ENCODE measurements at regions not wholly inside any gene's neighbourhood (a gene's known extent, or its start where the extent isn't known, plus 50 kb on each side); places are given as distances from the start of the nearest gene placed in this dataset.

DNA sequence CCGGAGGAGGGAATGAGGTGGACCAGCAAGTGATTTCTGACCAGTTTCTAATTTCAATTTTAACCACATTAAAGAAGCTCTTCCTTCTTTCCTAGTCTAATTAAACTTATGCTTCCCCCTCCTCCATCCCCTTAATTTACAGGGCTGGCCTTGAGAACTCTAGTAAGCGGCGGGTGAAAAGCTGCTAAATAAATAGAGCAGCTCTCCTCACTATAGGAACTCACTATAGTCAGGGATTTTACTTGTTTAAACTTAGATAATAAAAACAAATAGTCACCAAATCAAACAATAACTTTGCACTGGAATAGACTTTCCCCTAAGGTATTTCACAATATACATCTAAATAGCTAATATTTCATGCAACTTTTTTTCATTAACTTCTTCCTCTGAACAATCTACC, 1838.2 kb upstream of the PRR20A start:
- no peak for DNase-seq

DNA sequence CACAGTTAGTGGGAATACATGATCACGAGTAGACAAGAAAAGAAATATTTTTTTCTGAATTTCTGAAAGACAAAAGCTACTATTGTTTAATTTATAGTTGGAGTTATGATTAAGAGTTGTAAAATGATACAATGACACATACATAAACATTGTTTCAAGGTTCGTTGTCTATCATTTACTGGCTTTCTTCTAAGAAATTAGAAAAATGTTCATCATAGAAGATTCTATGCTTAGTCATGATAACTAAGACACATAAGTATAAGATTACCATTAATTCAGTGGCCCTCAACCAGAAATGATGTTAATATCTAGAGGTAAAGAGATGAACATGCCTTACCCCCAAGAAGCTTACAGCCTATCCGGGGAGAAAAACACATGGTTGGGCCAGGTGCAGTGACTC, 1832.8 kb upstream of the PRR20A start:
- no peak for DNase-seq

DNA sequence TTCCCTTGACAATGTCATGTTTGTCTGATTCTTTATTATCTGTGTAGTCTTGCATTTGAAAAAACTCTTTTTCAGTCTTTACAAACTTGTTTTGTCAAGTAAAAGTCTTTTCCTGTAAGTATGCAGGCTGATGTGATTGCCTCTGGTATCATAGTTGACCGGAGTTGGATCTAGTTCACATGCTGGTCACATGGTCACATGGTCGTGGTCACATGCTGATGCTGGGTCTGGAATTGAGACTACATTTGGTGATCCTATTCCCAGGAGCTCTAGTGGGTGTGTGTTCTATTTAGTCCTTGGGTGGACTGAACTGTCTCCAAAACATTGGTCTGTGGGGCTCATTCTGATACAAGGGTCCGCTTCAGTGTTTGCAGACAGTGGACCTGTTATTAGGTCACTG, 1798.8 kb upstream of the PRR20A start:
- no peak for DNase-seq

GRCh38 chr13:55345224-55345623, 1795.5 kb upstream of the PRR20A start:
- no peak for DNase-seq

DNA sequence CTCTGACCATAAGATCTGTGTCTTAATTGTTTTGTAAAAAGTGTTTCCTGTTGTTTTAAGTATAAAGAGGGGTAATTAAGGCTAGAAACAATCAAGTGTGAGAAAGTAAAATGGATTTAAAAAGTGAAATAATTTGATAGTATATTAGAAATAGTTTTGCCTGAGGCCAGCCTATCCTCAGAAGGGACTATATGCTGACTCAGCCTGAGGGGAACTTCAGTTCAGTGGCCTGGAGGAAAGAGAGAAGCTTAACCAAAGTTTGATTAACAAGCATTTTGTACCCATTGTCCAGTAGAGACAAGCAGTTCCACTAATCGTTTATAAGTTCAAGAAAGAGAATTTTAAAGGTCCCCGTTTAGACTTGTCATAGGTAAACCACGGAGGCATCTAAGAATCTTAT, 1793.2 kb upstream of the PRR20A start:
- DNase-seq, result no peak

- DNase-seq, result no peak
These were observed 1781.7 kb upstream of the PRR20A start for GRCh38 chr13:55359067-55359466.

- DNase-seq, result no peak
These were observed 1779.6 kb upstream of the PRR20A start for GRCh38 chr13:55361141-55361540.

GRCh38 chr13:55366676-55367075, 1774.0 kb upstream of the PRR20A start:
- no peak for DNase-seq

DNA sequence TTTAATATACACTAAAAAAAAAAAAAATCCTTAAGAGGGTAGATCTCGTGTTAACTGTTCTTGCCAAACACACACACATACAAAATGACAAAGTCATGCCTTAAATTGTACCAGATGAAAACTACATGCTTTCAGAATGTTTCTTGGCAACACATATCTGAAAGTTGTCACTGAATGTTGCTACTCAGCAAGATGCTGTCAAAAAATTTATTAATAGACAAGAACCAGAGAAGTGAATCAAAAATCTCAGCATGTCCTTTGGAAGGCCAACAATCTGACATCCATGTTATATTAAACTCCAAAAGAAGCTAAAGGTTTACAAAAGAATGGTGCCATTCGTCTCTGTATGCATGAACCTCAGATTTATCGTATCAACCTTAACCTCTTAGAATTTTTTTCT, 1746.2 kb upstream of the PRR20A start:
- DNase-seq, result no peak

- no peak for DNase-seq
These were observed 1737.8 kb upstream of the PRR20A start for GRCh38 chr13:55402870-55403269.

- DNase-seq, result no peak
These were observed 1736.7 kb upstream of the PRR20A start for GRCh38 chr13:55403887-55404487.

DNA sequence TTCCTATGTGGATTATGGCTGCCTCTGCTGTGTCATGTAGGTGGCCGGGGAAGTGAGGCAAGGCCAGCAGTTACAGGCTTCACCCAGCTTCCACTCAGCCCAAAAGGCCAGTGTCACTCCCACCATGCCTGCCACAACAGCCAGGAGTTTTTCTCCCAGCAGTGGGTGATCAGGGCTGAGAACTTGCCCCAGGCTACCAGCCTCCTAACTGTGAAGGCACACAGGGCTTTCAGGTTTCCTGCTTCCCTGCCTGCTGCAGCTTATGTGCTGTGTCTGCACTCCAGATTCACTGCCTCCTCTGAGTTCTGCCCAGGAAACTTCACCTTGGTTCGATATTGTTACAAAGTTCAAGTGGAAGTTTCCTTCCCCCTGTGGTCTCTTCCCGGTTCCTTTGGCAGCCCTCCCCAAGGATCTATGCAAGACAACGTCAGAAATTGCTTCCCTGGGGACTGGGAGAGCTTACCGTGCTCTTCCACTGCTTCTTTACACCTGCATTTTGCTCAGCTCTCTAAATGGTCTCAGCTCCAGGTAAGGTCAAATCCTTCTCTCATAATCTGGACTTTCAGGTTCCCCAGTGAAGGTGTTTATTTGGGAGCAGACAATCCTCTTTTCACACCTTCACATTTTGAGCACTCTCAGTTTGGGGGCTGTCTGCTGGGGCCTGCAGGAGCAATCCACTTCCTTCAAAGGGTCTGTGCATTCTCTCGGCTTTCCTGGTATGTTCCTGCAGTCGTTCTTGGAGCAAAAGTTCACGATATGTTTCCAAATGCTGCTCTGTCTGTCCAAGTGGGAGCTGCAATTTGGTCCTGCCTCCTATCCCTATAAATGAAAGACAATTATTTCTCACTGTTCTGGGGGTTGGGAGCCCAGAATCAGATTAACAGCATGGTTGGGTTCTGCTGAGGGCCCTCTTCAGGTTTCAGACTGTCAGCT, 1730.1 kb upstream of the PRR20A start:
- no peak for DNase-seq

GRCh38 chr13:55418095-55418494, 1722.6 kb upstream of the PRR20A start:
- DNase-seq, result no peak

- DNase-seq, result no peak
These were observed 1707.9 kb upstream of the PRR20A start for GRCh38 chr13:55432814-55433213.

DNA sequence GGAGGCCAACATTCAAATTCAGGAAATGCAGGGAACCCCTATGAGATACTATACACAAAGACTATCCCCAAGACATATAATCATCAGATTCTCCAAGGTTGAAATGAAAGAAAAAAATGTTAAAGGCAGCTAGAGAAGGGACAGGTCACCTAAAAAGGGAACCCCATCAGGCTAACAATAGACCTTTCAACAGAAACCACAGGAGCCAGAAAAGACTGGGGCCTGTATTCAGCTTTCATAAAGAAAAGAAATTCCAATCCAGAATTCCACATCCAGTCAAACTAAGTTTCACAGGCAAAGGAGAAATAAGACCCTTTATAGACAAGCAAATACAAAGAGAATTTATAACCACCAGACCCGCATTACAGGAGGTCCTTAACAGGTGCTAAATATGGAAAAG, 1703.6 kb upstream of the PRR20A start:
- no peak for DNase-seq

DNA sequence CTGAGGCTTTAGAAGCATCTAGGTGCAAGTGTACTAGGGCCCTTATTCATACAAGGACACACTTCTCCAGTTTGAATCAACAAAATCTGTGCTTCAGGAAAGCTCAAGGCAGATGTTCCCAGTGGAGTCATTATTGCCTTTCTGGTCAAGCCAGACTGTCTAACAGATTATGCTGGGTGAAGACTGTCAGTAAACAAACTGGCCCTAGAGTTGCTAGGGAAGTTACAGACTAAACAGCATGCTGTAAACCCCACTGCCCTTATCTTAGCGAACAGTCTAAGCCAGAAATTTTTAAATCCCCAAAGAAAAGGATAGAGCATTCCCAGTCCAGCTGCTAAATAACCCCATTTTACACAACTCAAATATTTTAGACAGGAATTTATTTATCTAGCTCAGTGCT, 1701.3 kb upstream of the PRR20A start:
- no peak for DNase-seq

GRCh38 chr13:55440465-55441085, 1700.1 kb upstream of the PRR20A start:
- DNase-seq, result no peak

GRCh38 chr13:55464222-55464621, 1676.5 kb upstream of the PRR20A start:
- DNase-seq, result no peak

DNA sequence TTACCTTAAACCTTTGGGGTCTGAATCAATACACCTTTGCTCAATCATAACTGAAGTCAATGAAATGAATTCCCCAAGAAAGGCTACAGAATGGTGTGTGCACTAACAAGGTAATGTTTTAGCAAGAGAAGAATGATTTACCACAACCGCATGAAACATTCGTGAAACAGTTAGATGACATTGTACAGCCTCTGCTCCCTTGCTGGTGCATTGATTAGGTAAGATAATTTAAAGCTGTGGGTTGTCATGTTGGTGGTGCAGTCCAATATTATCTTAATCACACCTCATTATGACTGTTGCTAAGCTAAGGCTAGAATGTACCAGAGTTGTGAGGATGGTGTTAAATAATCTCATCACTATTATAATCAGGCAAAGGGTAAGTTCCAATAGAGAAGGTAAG, 1673.2 kb upstream of the PRR20A start:
- DNase-seq, result no peak

DNA sequence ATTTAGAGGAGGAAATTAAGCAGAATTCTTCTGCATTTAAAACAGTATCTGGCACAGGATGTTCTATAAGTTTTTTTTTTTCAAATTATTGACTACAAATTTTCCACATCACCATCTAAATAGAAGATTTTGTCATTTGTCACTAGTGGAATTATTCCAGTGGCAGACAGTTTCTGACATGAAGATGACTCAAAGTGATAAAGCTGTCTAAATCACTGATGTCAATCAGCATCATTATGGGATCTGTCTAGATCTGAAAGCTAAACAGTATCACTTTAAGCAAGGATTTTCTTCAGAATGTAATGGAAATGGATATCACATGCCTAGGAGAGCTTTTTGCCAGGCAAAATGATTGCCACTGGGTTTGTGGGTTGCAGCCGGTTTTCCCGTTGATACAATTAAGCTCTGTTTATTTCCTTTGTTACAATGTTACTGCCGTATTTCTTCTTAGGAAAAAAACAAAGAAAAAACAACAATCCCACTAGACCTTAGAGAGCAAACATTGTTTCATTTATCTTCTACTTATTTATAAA, 1657.0 kb upstream of the PRR20A start:
- no peak for DNase-seq

GRCh38 chr13:55493297-55493696, 1647.4 kb upstream of the PRR20A start:
- no peak for DNase-seq

DNA sequence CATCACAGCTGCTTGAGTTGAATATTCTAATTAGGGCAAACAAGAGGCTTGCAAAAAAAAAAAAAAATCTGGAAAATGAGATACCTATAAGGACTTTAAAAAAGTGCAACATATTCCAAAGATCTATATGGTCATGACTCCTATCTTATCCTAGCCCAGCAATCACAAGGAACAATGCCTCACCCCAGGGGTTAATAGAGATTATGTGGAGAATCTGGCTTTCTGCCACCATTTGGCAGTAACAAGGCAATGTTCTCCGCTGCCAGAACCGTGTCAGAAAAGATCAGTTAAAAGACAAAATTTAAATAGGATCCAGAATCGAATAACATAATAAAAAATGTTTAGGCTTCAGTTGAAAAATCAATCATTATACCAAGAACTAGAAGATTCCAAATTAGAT, 1643.2 kb upstream of the PRR20A start:
- DNase-seq, result no peak

- DNase-seq, result no peak
These were observed 1640.0 kb upstream of the PRR20A start for GRCh38 chr13:55500694-55501093.

DNA sequence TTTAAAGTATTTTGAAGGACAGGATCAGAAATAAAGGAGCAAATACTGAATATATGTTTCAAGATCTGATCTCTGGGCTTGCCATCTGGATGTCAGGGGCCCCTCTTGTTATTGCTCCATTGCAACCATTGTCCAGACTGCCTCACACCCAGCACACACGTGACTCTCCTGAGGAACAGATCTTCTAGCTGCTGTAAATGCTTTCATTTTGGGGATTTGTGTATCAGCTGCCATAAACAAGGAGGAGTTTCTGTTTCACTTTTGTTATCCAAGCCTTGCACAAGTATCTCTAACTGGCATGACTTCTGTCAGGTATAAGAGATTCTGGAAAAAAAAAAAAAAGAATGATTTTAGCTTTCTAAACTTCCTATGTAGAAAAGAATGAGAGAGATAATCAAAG, 1624.1 kb upstream of the PRR20A start:
- no peak for DNase-seq

Data from T-helper 1 cell (primary cell).